ENCODE measurements at regions not wholly inside any gene's neighbourhood (a gene's known extent, or its start where the extent isn't known, plus 50 kb on each side); places are given as distances from the start of the nearest gene placed in this dataset.
A peak's percentile ranks its signal among the peaks of the same experiment; 100 is the strongest.
"Not testable (repeated sequence)": the region's sequence is repeated elsewhere in the genome, so short reads cannot be mapped to it uniquely, and the experiment has no call there.

GRCh38 chr16:86338403-86339115 is 171.8 kb upstream of the FOXF1 start:
- no peak for DNase-seq

GRCh38 chr16:86342161-86342834 is 168.0 kb upstream of the FOXF1 start:
- DNase-seq: no peak

GRCh38 chr16:86343027-86343795 is 167.1 kb upstream of the FOXF1 start:
- peak in 9 of 51 donors; percentile 8 to 25 (median 12) for DNase-seq

- peak in 1 of 51 donors; percentile 10 for DNase-seq
Observed at GRCh38 chr16:86343796-86344585, 166.3 kb upstream of the FOXF1 start.

GRCh38 chr16:86344586-86344871 is 165.8 kb upstream of the FOXF1 start:
- DNase-seq: no peak

GRCh38 chr16:86344881-86345280 is 165.4 kb upstream of the FOXF1 start:
- DNase-seq: no peak

- DNase-seq: no peak
Observed at GRCh38 chr16:86345516-86345915, 164.8 kb upstream of the FOXF1 start.

GRCh38 chr16:86346034-86346433 is 164.3 kb upstream of the FOXF1 start:
- no peak for DNase-seq

GRCh38 chr16:86347090-86347489 is 163.2 kb upstream of the FOXF1 start:
- DNase-seq: no peak

GRCh38 chr16:86347916-86348555 is 162.3 kb upstream of the FOXF1 start:
- no peak for DNase-seq

- DNase-seq: no peak
Observed at GRCh38 chr16:86349338-86349900, 160.9 kb upstream of the FOXF1 start.

- no peak for DNase-seq
Observed at GRCh38 chr16:86350289-86350688, 160.0 kb upstream of the FOXF1 start.

- DNase-seq: no peak
Observed at GRCh38 chr16:86351041-86351784, 159.1 kb upstream of the FOXF1 start.

- not testable (repeated sequence) for DNase-seq
Observed at GRCh38 chr16:86351785-86352139, 158.6 kb upstream of the FOXF1 start.

- DNase-seq: no peak
Observed at GRCh38 chr16:86353148-86353547, 157.2 kb upstream of the FOXF1 start.

GRCh38 chr16:86353948-86354347 is 156.4 kb upstream of the FOXF1 start:
- DNase-seq: no peak

GRCh38 chr16:86354641-86355513 is 155.4 kb upstream of the FOXF1 start:
- no peak for DNase-seq

GRCh38 chr16:86355531-86355930 is 154.8 kb upstream of the FOXF1 start:
- no peak for DNase-seq

GRCh38 chr16:86355951-86356350 is 154.4 kb upstream of the FOXF1 start:
- DNase-seq: no peak

Data from hypothalamus (tissue), 51 donors.